22Rv1 (cell line): ENCODE measurements at regions not wholly inside any gene's neighbourhood (a gene's known extent, or its start where the extent isn't known, plus 50 kb on each side); places are given as distances from the start of the nearest gene placed in this dataset.

ENCODE experiments used
- H3K27ac ChIP-seq: fragments of 450-650 bp; 2 replicates; pipeline ENCODE4 v1.5.1; 2017
- CTCF ChIP-seq: fragments of 450-650 bp; IDR thresholded peaks from 2 replicates; pipeline ENCODE4 v1.5.1; 2017; ENCODE audit warnings: mild to moderate bottlenecking
- ZFX ChIP-seq: fragments of 450-650 bp; IDR thresholded peaks from 2 replicates; pipeline ENCODE4 v1.6.1; 2017; ENCODE audit warnings: antibody characterized with exemption, borderline replicate concordance

- TF ChIP-seq ZFX (no peak), CTCF (no peak)
- H3K27ac ChIP-seq, result no peak overlapping the region
Observed at GRCh38 chr1:59045137-59045536, 251.8 kb upstream of the FGGY start.

DNA sequence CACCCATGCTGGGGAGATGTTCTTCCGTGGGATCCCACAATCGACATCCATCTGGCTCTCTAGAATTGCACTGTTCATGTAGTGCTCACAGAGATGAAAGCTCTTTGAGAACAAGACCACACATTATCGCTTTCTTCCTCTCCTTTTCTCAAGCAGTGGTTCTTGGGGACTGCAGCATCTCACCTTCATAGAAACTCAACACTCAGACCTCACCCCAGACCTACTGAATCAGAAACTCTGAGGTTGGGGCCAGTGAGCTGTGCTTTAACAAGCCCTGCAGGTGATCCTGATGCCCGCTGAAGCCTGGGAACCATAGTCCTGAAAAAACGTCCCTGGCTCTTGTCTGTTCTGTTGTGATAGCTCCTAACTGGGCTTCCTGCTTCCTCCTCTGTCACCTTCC is 251.3 kb upstream of the FGGY start:
- no peak overlapping the region for H3K27ac ChIP-seq
- no peak for TF ChIP-seq CTCF
- TF ChIP-seq ZFX, result no peak

- no peak overlapping the region for H3K27ac ChIP-seq
- TF ChIP-seq CTCF, result no peak
Observed at GRCh38 chr1:59046134-59046533, 250.8 kb upstream of the FGGY start.

DNA sequence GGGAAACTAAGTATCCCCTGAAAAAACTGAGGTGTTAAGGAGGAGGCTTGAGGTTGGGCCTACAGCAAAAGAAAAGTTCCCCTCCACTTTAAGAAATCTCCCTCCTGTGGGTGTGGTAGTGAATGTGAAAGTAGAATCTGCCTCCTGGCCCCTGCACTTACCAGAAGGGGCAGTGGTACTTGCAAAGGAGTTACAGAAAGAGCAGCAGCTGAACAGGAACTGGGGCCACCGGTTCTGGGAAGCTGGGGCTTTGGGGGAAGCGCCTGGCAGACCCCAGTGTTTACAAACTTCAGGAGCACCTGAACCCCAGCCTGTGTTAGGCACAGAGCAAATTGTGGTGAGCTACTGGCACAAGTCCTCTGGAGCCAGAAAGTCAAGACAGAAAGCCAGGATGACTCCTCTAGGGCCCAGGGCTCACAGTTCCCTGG is 250.2 kb upstream of the FGGY start:
- no peak overlapping the region for H3K27ac ChIP-seq
- TF ChIP-seq ZFX, result no peak
- TF ChIP-seq CTCF, result no peak

- no peak overlapping the region for H3K27ac ChIP-seq
- TF ChIP-seq CTCF (no peak), ZFX (no peak)
Observed at GRCh38 chr1:59051007-59051406, 245.9 kb upstream of the FGGY start.

DNA sequence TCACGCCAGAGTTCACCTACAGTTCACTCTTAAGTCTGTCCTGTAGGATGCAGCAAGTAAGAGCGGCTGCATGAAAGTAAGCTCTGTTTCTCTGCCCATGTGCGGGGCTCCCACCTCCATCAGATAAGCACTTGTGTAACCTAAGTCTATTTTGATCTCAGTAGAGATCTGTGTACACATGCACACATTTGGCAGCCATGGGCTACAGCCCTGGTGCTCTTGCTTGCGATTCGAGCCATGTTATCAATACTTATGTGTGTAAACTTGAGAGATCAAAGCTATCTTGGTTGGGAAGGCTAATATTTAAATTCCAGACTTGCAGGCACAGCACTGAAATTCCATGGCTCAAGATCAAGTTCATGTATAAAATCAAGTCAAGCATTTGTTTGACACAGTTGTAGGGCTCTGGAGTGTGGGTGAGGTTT is 244.7 kb upstream of the FGGY start:
- TF ChIP-seq CTCF (no peak), ZFX (no peak)
- peak overlapping the region; percentile 32 for H3K27ac ChIP-seq

- TF ChIP-seq ZFX (no peak), CTCF (no peak)
- H3K27ac ChIP-seq, result no peak overlapping the region
Observed at GRCh38 chr1:59054172-59054571, 242.7 kb upstream of the FGGY start.
